GM12872 (cell line): ENCODE measurements at regions not wholly inside any gene's neighbourhood (a gene's known extent, or its start where the extent isn't known, plus 50 kb on each side); places are given as distances from the start of the nearest gene placed in this dataset.

Source experiments
- TF ChIP-seq, protein P1 (sequence below): IDR thresholded peaks from 3 replicates; pipeline ENCODE4 v1.5.1; 2011; ENCODE audit warnings: low read depth, mild to moderate bottlenecking, low read length, moderate library complexity; ENCODE audit not compliant: insufficient read depth

GRCh38 chr13:85095418-85096272, 703.6 kb downstream of the SLITRK6 start:
- TF ChIP-seq, protein P1, sequence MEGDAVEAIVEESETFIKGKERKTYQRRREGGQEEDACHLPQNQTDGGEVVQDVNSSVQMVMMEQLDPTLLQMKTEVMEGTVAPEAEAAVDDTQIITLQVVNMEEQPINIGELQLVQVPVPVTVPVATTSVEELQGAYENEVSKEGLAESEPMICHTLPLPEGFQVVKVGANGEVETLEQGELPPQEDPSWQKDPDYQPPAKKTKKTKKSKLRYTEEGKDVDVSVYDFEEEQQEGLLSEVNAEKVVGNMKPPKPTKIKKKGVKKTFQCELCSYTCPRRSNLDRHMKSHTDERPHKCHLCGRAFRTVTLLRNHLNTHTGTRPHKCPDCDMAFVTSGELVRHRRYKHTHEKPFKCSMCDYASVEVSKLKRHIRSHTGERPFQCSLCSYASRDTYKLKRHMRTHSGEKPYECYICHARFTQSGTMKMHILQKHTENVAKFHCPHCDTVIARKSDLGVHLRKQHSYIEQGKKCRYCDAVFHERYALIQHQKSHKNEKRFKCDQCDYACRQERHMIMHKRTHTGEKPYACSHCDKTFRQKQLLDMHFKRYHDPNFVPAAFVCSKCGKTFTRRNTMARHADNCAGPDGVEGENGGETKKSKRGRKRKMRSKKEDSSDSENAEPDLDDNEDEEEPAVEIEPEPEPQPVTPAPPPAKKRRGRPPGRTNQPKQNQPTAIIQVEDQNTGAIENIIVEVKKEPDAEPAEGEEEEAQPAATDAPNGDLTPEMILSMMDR = no peak

- TF ChIP-seq, protein P1 = no peak
Measured at GRCh38 chr13:85093808-85094207, 705.4 kb downstream of the SLITRK6 start.

DNA sequence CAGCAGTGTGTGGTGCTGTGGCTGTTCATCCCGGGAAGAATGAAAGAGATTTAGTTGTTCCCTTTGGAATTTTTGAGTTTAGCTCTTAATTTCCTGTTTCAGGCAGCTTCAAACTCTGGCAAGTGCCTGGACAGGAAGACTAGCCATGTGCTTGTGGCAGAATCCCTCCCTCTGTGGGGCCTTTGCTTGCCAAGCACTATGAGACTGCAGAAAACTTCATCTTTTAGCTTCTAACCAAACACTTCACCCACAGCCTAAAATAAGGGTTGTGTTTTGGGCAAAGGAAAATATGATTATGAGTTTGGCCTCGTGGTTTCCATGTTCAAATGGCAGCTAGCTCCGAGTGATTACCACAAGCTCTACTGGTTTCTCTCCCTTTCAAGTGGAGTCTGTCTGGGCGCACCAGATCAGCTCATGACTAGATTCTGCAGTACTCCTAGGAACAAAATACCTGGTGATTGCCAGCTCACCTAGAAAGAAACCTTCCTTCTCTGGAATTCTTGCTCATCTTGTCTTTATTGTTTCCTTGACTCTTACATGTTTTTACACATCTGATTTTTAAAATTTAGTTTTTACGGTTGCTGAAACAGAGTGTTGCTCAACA, 707.5 kb downstream of the SLITRK6 start:
- TF ChIP-seq, protein P1 = no peak

DNA sequence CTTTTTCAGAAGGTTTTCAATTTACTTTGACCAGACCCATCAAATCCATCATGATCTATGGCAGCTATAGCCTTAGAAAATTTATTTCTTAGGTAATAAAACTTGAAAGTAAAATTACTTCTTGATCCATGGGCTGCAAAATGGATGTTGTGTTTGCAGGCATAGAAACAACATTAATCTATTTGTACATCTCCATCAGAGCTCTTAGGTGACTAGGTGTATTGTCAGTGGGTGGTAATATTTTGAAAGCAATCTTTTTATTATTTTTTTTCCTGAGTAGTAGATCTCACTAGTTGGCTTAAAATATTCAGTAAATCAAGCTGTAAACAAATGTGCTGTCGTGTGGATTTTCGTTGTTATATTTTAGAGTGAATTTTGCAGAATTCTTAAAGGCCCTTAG, 710.0 kb downstream of the SLITRK6 start:
- TF ChIP-seq, protein P1 = no peak

DNA sequence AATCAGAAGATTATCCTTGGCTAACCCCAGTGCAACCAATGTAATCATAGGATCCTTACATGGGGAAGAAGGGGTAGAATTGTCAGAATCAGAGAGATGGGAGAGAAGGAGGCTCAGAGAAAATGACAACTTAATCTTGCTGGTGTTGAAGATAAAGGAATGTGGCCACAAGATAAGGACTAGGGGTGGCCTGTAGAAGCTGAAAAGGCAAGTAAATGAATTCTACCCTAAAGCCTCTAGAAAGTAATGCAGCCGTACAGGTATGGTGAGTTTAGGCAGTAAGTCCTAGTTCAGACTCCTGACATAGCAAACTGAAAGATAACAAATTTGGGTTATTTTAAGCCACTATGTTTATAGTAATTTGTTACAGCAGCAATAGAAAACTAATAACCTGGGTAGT, 718.5 kb downstream of the SLITRK6 start:
- TF ChIP-seq, protein P1 = no peak

GRCh38 chr13:85076343-85076742, 722.9 kb downstream of the SLITRK6 start:
- TF ChIP-seq, protein P1 = no peak

DNA sequence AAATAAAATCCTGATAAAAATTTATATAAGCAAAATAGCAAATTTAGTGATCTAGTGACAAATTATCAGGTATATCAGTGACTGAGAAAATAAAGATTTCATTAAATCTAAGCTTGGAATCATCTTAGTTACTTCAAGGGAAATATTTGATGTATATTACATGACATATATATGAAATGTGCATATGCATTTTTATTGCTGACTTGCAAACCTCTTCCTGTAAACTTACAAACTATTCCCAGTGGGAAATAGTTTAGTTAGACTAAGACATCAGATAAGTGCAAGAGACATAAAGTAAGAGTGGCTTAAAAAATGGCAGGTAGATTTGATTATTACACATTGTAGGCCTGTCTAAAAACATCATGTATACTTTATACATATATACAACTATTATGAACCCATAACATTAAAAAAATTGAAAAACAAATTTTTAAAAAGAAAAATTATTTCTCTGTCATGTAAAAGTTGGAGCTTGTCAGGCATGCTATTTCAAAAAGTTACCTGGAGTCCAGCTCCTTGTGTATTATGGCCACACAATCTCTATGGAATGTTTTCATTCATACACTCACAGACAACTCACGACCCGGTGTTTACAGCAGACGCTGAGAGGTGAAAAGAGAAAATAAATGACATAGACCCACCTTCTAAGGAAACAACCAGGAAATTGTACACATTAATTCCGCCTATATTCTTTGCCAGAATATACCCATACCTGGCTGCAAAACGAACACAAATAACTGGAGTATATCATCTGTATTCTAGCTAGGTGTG, 724.5 kb downstream of the SLITRK6 start:
- TF ChIP-seq, protein P1 = no peak
